DOHH2 (cell line): ENCODE measurements at regions not wholly inside any gene's neighbourhood (a gene's known extent, or its start where the extent isn't known, plus 50 kb on each side); places are given as distances from the start of the nearest gene placed in this dataset.

ENCODE experiments used
- CTCF ChIP-seq: fragments of 200-600 bp; sonication (generic); IDR thresholded peaks from one replicate; pipeline ENCODE4 v1.5.1; 2014; ENCODE audit warnings: antibody characterized with exemption, mild to moderate bottlenecking, low read depth, low read length; ENCODE audit not compliant: poor library complexity, severe bottlenecking
- EZH2phosphoT487 ChIP-seq: fragments of 200-600 bp; sonication (generic); IDR thresholded peaks from 2 replicates; pipeline ENCODE4 v1.6.1; 2017; ENCODE audit warnings: borderline replicate concordance, mild to moderate bottlenecking, antibody characterized with exemption, low read length, moderate library complexity, mixed read lengths

DNA sequence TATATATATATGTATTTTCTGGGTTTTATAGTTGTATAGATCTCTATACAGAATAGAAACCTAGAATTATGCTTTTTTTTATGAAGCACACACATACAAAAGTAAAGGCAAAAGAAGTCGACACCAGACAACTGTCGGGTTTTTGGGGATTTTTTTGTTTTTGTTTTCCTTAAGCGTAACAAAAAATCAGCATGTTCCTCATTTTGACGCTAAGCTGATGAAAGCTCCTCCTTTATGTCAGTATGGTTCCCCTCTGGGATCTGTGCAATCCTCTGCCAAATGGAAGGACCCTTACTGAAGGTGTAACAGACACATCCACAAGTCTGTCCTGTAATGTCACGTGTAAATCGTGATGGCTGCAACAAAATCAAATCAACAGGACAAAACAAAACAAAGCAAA is 226.2 kb downstream of the RHOU start:
- no peak for TF ChIP-seq CTCF
- TF ChIP-seq EZH2phosphoT487 = no peak
